ENCODE measurements at regions not wholly inside any gene's neighbourhood (a gene's known extent, or its start where the extent isn't known, plus 50 kb on each side); places are given as distances from the start of the nearest gene placed in this dataset.

- no peak overlapping the region for H3K4me3 Mint-ChIP-seq
Measured at GRCh38 chr4:53680598-53680997, 89.3 kb upstream of the LNX1 start.

GRCh38 chr4:53680168-53680567 lies 88.9 kb upstream of the LNX1 start:
- H3K4me1 Mint-ChIP-seq (ENCODE audit: unreplicated experiment) = peaks cover 13% of the 10 kb centered on the region
- H3K9me3 Mint-ChIP-seq = no peaks in the 10 kb centered on the region
- H3K4me3 Mint-ChIP-seq = no peak overlapping the region
- no peak for TF ChIP-seq CTCF (conservative IDR thresholded peaks at IDR 0.05)
- no peaks in the 10 kb centered on the region for H3K27me3 Mint-ChIP-seq
- H3K27ac Mint-ChIP-seq = no peak overlapping the region
- no peaks in the 10 kb centered on the region for H3K36me3 Mint-ChIP-seq
- no peak for DNase-seq (ENCODE audit: extremely low spot score, unreplicated experiment)

More at GRCh38 chr4:53680598-53680997, 89.3 kb upstream of the LNX1 start:
- no peaks in the 10 kb centered on the region for H3K27me3 Mint-ChIP-seq
- no peaks in the 10 kb centered on the region for H3K36me3 Mint-ChIP-seq
- no peak overlapping the region for H3K27ac Mint-ChIP-seq
- H3K4me1 Mint-ChIP-seq (ENCODE audit: unreplicated experiment) = peaks cover 13% of the 10 kb centered on the region
- no peak for DNase-seq (ENCODE audit: extremely low spot score, unreplicated experiment)
- no peaks in the 10 kb centered on the region for H3K9me3 Mint-ChIP-seq
- TF ChIP-seq CTCF (conservative IDR thresholded peaks at IDR 0.05) = no peak

- Mint-ChIP-seq H3K4me3 (no peak overlapping the region), H3K36me3 (no peaks in the 10 kb centered on the region), H3K4me1 (ENCODE audit: unreplicated experiment) (no peaks in the 10 kb centered on the region), H3K9me3 (no peaks in the 10 kb centered on the region), H3K27ac (no peak overlapping the region), H3K27me3 (no peaks in the 10 kb centered on the region)
- no peak for TF ChIP-seq CTCF (conservative IDR thresholded peaks at IDR 0.05)
- no peak for DNase-seq (ENCODE audit: extremely low spot score, unreplicated experiment)
Measured at GRCh38 chr4:53676402-53676871, 85.2 kb upstream of the LNX1 start.

- peak; percentile 1 for TF ChIP-seq CTCF (conservative IDR thresholded peaks at IDR 0.05)
- H3K4me1 Mint-ChIP-seq (ENCODE audit: unreplicated experiment) = no peaks in the 10 kb centered on the region
- no peak overlapping the region for H3K4me3 Mint-ChIP-seq
- H3K9me3 Mint-ChIP-seq = no peaks in the 10 kb centered on the region
- no peaks in the 10 kb centered on the region for H3K27me3 Mint-ChIP-seq
- DNase-seq (ENCODE audit: extremely low spot score, unreplicated experiment) = no peak
- no peaks in the 10 kb centered on the region for H3K36me3 Mint-ChIP-seq
- no peak overlapping the region for H3K27ac Mint-ChIP-seq
Measured at GRCh38 chr4:53674903-53675302, 83.6 kb upstream of the LNX1 start.

- Mint-ChIP-seq H3K4me1 (ENCODE audit: unreplicated experiment) (no peaks in the 10 kb centered on the region), H3K27me3 (no peaks in the 10 kb centered on the region), H3K27ac (no peak overlapping the region), H3K4me3 (no peak overlapping the region), H3K36me3 (no peaks in the 10 kb centered on the region), H3K9me3 (no peaks in the 10 kb centered on the region)
- no peak for TF ChIP-seq CTCF (conservative IDR thresholded peaks at IDR 0.05)
- DNase-seq (ENCODE audit: extremely low spot score, unreplicated experiment) = no peak
Measured at GRCh38 chr4:53672873-53673272, 81.6 kb upstream of the LNX1 start.

- no peaks in the 10 kb centered on the region for H3K4me1 Mint-ChIP-seq (ENCODE audit: unreplicated experiment)
Measured at GRCh38 chr4:53671757-53672156, 80.5 kb upstream of the LNX1 start.

More at GRCh38 chr4:53671757-53672156, 80.5 kb upstream of the LNX1 start:
- no peak overlapping the region for H3K4me3 Mint-ChIP-seq
- H3K27me3 Mint-ChIP-seq = no peaks in the 10 kb centered on the region
- H3K27ac Mint-ChIP-seq = no peak overlapping the region
- no peak for DNase-seq (ENCODE audit: extremely low spot score, unreplicated experiment)
- H3K36me3 Mint-ChIP-seq = no peaks in the 10 kb centered on the region
- no peak for TF ChIP-seq CTCF (conservative IDR thresholded peaks at IDR 0.05)
- H3K9me3 Mint-ChIP-seq = peaks cover 5% of the 10 kb centered on the region
